ACHN (cell line): ENCODE measurements at regions not wholly inside any gene's neighbourhood (a gene's known extent, or its start where the extent isn't known, plus 50 kb on each side); places are given as distances from the start of the nearest gene placed in this dataset.
A peak's percentile ranks its signal among the peaks of the same experiment; 100 is the strongest.

Experiments used
- DNase-seq: peaks from one replicate; pipeline ENCODE4 v3.0.0-alpha.2; 2015
- in situ Hi-C: cut with HindIII; loops from 2 replicates; pipeline ENCODE4 v1.10.0; 2017; ENCODE audit warnings: low sequenced_read_pairs, low pct_ligation_motif_present, low pct_unique_long_range_greater_than_20kb

- DNase-seq: no peak
- in situ Hi-C loops: no loop called here
Observed at GRCh38 chr6:22899426-22899825, 330.1 kb downstream of the HDGFL1 start.

- in situ Hi-C loops: no loop called here
- DNase-seq: no peak
Observed at GRCh38 chr6:22903826-22904225, 334.5 kb downstream of the HDGFL1 start.

- in situ Hi-C loops: no loop called here
Observed at GRCh38 chr6:22904431-22904830, 335.1 kb downstream of the HDGFL1 start.

GRCh38 chr6:22906091-22906549 is 336.8 kb downstream of the HDGFL1 start:
- in situ Hi-C loops: no loop called here
- DNase-seq: peak; percentile 48

More at GRCh38 chr6:22904431-22904830, 335.1 kb downstream of the HDGFL1 start:
- DNase-seq: no peak

GRCh38 chr6:22907085-22907484 is 337.7 kb downstream of the HDGFL1 start:
- in situ Hi-C loops: no loop called here
- DNase-seq: no peak

- no peak for DNase-seq
- in situ Hi-C loops: no loop called here
Observed at GRCh38 chr6:22910370-22910769, 341.0 kb downstream of the HDGFL1 start.

- in situ Hi-C loops: no loop called here
- no peak for DNase-seq
Observed at GRCh38 chr6:22913612-22914011, 344.2 kb downstream of the HDGFL1 start.

- in situ Hi-C loops: no loop called here
- no peak for DNase-seq
Observed at GRCh38 chr6:22917344-22917743, 348.0 kb downstream of the HDGFL1 start.

GRCh38 chr6:22921828-22922227 is 352.5 kb downstream of the HDGFL1 start:
- in situ Hi-C loops: no loop called here
- DNase-seq: no peak

- in situ Hi-C loops: no loop called here
- no peak for DNase-seq
Observed at GRCh38 chr6:22925304-22925835, 356.0 kb downstream of the HDGFL1 start.

GRCh38 chr6:22925920-22926789 is 356.8 kb downstream of the HDGFL1 start:
- DNase-seq: no peak
- in situ Hi-C loops: no loop called here

- in situ Hi-C loops: no loop called here
- no peak for DNase-seq
Observed at GRCh38 chr6:22926790-22927354, 357.5 kb downstream of the HDGFL1 start.

- in situ Hi-C loops: no loop called here
Observed at GRCh38 chr6:22928775-22929174, 359.4 kb downstream of the HDGFL1 start.

GRCh38 chr6:22929311-22929985 is 360.1 kb downstream of the HDGFL1 start:
- DNase-seq: no peak
- in situ Hi-C loops: no loop called here

More at GRCh38 chr6:22928775-22929174, 359.4 kb downstream of the HDGFL1 start:
- no peak for DNase-seq

- no peak for DNase-seq
- in situ Hi-C loops: no loop called here
Observed at GRCh38 chr6:22940581-22941290, 371.4 kb downstream of the HDGFL1 start.

GRCh38 chr6:22942403-22942802 is 373.0 kb downstream of the HDGFL1 start:
- in situ Hi-C loops: no loop called here
- DNase-seq: no peak

GRCh38 chr6:22943327-22943726 is 374.0 kb downstream of the HDGFL1 start:
- no peak for DNase-seq
- in situ Hi-C loops: no loop called here

GRCh38 chr6:22949967-22950366 is 380.6 kb downstream of the HDGFL1 start:
- DNase-seq: no peak

GRCh38 chr6:22952097-22952496 is 382.7 kb downstream of the HDGFL1 start:
- in situ Hi-C loops: no loop called here
- no peak for DNase-seq

More at GRCh38 chr6:22949967-22950366, 380.6 kb downstream of the HDGFL1 start:
- in situ Hi-C loops: no loop called here
